Pulmonary artery endothelial cell (primary cell): ENCODE measurements at regions not wholly inside any gene's neighbourhood (a gene's known extent, or its start where the extent isn't known, plus 50 kb on each side); places are given as distances from the start of the nearest gene placed in this dataset.

Experiments
- DNase-seq: peaks from one replicate; pipeline ENCODE4 v3.0.0-alpha.2; 2011; ENCODE audit warnings: low read depth, low spot score

DNA sequence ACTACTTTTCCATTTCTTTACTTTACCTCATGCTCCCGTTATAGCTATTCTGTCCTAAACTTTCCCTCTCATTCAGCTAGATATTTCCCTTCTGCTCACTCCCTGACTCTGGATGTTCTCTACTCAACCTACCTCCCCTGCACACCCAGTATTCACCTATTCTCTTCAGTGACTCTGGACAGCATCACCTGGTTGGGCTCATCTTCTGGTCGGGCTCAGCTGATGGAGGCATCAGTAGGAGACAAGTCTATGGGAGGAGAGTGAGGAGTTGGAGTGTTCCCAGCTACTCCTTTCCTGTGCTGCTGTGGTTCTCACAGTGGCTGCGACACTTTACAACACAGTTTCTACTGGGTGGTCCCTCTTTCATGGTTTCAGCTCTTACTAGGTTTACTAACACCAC is 493.9 kb downstream of the DMAC1 start:
- DNase-seq: no peak

DNA sequence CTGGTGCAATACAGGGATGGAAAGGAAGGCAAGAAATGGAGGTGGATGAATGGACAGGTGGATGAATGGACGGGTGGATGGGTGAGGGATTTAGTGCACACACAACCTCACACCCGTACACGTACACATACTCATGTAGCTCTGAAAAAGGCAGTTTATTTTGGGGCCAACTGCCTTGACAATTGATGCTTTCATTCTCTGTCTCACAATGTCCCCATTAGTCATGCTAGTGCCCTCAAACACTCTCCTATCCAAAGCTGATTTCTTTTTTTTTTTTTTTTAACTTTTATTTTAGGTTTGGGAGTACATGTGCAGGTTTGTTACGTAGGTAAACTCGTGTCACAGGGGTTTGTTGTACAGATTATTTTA is 495.0 kb downstream of the DMAC1 start:
- no peak for DNase-seq

DNA sequence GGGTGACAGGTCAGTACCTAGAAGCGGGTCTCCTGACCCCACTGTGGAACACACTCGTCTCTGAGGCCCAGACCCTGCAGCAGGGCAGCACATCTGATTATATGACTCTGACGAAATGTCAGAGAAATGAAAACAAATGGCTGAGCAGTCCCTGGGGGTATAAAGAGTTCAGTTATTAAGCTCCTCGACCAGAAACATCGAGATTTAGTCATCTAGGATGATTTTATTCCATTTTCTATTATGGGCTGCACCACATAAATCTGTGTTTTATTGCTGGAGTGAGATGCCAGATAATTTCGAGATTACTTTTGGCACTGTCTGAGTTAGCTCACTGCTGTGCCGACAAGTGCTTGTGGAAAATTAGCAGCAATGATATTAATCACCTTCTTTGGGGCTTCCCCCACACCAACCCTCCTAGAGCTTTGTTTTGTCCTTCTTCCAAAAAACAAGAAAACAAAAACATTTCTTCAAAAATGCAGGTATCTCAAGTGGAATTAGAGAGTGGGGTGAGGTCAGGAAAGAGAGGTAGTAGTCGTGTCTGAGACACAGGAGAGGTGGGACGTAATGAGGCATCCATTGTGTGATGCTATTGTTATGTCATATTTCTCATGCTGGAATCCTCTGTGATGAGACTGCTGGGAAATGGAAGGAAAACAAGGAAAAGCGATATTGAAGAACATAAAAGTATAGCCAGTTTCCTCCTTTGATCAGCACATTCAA is 495.5 kb downstream of the DMAC1 start:
- no peak for DNase-seq

DNA sequence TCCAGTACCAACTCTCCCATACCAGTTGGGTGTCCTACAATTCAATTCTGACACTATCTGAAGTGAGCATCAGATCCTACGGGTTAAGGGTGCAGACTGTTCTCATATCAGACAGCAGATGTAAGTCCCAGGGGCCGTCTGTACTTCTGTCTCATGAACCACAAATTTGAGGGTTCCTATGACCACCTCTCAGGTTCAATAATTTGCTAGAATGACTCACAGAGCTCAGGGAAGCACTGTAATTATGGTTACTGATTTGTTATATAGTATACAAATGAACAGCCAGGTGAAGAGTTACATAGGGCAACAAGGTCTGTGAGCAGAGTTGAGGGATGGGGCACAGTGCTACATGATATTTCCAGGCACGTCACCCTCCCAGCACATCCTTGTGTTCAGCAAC is 499.1 kb downstream of the DMAC1 start:
- no peak for DNase-seq

DNA sequence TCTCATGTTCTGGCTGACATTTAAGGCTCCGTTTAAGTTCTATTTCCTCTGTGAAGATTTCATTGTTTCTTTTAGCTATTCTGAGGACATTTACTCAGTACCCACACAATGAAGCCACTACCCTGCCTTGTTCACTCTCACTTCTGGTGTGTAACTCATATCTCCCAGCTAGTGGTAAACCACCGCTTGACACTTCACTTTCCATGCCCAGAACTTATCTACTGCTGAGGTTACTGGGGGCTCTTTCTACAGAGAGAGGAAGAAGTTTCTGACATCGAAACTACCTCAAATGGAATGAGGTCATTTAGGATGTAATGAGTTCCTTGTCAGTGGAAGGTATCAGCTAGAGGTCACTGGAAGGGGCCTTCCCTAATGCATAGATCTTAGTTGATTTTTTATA is 501.5 kb downstream of the DMAC1 start:
- DNase-seq: no peak

DNA sequence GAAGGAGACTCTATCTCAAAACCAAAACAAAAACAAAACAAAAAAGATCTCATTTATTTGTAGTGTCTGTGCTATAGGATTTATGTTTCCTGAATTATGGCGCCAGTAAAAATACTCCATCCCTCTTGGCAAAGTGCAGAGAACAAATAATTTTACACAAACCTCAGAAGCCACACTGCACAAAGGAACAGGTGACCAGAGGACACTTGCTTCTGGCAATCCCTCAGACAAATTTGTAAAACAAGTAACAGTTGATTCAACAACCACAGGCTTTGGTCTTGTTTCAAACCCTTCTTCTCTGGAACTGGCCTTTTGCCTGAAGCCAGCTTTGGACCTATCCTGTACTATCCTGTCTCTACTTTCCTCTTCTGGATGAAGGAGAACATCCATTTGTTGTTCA is 502.1 kb downstream of the DMAC1 start:
- DNase-seq: no peak

DNA sequence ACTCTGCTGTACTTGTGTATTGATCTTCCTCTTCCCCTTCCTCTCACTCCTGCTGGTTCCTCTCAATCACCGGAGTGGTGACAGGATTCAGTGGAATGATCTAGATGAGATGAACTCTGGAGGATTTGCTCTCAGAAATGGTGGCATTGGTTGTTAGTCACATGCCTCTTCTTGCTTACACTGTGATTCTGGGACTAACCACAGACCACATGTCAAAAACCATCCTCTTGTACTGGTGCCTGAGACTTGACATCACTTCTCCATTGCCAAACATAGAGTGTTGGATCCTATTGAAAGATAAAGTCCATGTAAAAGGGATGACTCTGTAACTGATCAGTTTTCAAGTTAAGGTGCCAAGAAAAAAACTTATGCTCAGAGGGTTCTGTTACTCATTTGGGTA is 506.5 kb downstream of the DMAC1 start:
- DNase-seq: no peak

DNA sequence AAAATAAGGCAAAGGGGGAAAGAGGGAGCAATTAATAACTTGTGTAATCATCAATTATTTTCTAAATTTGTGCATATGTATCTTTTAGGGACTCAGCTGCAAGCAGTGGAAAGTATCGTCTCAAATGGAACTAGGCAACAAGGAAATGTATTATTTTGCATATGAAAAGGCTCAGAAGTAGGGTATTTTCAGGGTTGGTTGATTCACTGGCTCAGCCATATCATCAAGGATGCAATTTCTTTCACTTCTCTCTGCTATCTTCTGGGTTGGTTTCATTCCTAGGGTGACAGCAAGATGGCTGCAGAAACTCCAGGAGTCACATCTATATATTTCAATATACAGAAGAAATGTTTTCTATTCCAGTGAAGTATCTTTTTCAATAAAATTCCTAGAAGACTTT is 509.8 kb downstream of the DMAC1 start:
- DNase-seq: no peak

DNA sequence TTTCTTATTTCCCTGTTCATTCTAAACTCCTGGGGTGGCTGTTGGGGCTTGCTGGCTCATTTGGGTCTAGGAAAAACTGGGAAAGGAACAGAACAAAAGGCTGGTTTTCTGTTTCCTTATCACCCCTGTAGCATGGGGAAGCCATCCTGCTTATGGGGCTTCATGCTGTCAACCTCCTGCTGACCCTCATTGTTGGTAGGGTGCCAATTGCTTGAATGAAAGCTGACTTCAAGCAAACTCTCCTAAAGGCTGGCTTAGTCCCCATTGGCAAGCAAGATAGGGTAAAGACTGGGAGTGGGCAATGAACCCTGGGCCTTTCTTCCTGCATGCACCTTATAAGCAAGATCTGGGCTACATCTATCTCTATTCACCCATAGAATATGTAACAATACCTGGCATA is 511.6 kb downstream of the DMAC1 start:
- DNase-seq: no peak

DNA sequence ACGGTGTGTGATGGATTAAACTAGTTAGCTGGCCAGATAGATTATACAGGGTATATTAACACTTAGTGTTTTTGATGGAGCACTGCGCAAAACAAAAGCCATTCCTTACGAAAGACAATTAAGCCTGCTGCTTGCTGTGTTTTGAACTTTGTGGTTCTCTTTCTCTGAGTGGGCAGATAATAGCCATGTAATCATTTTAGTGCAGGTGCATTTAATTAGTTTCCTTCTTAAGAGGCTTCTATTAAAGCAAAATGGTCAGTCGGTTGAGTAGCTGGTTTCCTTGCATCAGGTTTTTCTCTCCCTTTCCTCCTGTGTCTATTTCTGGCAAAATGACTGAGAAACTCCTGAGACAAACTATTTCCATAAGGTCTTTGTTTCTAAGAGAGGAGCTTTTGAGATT is 512.5 kb downstream of the DMAC1 start:
- DNase-seq: no peak

DNA sequence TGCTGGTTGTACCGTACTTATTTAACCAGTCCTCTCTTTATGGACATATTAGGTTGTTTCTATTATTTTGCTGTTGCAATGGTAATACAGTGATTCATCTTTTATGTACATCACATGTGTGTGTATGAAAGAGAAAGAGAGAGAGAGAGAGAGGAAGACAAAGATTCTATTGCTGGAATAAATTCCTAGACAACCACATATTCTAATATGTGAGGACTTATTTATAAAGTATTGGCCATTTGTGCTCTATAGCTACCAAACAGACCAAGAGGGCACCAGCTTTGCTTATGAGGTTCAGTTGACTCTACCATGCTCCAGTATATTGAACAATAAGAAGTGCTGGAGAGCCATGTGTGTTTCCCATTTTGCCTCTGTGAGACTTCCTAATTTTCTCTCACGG is 513.5 kb downstream of the DMAC1 start:
- no peak for DNase-seq

DNA sequence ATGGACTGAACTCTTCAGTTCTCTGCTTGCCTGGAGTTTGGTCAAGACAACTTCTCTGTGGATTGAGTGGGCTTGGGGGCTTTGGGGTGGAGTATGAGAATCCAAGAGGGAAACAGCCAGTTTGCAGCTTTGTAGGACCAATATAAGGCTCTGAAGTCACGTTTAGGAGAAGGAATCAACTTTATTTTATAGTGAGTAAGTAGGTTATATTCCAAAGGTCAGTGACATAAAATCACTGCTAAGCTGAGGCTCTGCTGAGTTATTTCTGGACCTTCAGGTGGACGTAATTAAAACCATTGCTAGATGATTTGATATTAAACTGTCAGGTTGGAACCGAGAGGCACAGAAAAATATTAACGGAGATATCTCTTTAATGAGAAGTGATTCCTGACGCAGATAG is 514.4 kb downstream of the DMAC1 start:
- no peak for DNase-seq

DNA sequence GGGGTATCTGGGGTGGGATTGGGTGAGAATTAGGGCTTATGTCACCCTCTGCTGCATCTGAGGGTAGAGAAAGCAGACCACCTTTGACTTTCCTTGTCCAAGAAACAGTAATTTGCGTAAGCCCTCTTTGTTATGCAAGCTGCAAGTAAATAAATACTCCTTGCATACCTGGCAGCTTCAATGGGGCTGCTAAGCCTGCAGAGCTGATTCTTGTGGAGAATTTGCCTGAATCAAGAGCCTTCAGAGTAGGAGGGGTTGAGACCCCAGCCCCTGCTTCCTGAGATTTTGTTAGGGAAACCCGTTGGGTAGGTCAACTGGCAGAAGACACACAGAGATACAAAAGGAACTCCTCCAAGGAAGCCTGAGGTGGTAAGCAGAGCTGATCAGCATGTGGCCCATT is 515.1 kb downstream of the DMAC1 start:
- no peak for DNase-seq

DNA sequence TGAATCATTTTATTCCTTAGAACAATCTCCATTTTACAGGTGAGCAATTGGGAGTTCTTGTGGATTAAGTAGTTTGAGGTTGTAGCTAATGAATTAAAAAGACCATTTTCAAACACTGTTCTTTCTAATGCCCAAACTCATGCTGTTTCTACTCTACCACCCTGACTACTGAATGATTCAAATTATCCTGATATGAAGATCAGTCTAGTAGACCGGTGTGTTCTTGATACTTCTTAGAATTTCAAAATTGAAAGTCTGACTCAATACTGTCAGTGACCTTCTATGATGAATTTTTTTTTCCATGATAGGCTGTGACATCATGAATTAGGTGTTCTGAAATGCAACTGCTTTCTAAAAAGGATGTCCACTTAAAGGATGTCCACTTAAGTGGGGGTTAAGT is 515.5 kb downstream of the DMAC1 start:
- DNase-seq: no peak

DNA sequence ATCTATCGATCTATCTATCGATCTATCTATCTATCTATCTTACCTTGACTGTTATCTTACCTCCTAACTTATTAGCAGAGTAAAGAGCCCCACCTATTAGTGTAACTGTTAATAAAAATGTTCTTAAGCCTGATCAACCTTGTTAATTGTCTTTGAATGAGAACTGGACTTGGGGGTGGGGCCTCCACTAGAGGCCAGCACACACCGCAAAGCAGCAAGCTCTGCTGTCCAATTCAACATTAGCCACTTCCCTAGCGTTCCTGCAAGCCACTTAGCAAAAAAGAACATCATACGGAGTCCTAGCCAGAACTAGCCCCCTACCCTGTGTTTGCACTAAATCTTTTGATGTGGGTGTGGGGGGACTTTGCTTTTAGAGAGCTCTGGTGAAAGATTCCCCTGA is 515.8 kb downstream of the KDM4C start:
- no peak for DNase-seq

DNA sequence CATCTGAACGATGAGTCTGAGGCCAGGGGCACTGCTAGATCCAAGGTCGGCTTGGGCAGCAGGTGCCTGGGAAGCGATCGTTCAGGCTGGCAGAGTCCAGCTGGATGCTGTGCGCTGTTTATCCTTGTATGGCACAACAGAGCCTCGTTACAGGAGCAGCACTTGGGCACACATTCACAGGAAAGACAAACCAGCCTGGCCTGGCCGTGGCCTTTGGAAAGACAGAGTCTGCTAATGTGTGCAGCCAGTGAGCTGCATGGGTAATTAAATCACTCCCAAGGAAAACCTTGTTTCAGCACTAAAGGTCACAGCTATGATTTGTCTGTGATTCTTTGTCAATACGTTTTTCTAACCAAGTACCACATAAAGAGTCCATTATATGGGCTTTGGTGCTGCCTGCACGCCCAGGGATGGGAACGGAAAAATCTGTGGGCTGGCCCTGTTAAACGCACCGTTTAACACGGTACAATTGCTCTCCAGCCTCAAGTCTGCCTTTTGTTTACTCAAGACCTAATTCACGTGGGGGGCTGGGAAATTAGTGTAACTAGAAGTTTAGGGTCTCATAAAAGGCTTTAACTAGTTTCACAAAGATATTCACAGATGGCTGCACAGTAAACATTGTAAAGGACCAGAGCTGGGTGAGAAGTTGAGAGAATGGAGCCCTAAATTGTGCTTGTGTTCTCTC is 509.3 kb downstream of the KDM4C start:
- DNase-seq: no peak

DNA sequence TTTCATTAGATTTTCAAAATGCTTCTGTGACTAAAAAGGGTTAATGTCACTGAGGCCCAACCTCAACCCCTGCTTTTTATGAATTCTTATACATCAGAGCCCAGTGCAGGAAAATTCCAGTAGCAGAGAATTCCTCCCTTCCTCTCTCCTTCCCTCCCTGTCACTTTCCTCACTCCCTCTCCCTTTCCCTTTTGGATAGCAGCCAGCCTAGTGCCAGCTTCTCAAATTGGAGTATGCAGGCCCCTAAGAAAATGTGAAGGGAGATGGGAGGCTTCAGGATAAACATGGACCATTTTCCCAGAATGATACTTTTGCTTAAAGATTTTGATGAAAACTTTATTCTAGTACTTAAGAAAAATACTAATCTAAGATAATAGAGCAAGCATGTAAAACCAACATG is 507.4 kb downstream of the KDM4C start:
- DNase-seq: no peak

DNA sequence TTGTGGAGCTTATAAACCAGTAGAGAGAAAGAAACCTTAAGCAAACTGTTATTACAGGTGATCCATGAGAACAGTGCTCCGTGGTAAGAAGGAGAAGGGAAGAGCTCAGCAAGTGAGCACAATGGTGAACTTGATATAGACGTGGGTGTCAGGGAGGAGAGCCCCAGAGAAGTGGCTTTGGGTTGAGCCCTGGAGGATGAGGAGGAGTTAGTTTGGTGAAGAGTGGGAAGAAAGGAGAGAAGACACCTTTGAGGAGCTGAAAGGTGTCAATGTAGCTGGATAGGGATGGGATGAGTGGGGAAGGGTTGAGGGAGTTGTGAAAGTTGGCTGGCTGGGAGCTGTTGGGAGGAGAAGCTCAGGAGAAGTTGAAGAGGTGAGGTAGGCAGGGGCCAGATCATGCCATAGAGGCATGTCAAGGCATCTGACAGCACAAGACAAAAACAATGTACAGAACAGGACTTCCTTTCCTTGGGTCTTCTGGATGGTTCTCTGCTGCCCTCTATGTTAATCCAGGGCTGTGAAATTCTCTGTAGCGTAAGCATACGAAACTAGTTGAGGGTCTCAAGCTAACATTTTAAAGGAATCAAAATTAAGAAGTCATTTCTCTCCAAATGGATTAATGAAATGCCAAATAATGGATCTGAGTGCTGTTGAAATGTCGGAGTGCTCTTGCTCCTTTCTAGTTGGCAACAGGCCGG is 501.9 kb downstream of the KDM4C start:
- DNase-seq: no peak

DNA sequence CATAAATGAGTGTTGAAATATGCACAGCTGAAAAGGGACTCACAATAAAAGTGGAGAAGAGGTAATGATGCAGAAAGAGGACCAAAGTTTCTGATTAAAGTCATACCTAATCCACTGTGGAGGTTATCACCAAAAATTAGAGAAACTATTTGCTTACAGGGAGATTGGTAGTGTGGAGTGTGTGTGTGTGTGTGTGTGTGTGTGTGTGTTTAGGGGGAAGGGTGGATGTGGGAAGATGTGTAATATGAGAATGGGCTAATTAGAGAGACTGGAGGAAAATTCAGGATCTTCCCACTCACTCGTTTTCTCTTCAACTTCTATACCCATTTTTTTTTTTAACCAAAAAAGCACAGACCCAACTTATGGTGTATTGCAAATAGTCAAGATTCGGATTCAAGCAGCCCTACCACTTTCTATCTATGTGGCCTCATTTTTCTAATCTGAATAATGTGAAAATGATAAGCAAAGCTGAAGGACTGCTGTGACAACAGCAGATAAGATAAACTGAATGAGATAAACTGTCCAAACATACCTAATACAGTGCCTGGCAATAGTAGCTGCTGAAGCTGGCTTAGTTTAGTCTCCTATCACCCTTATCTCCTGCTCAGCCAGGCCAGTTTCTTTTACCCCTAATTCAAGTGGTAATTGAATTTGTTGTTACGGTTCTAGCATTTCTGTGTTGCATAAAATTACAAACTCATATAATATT is 501.1 kb downstream of the KDM4C start:
- no peak for DNase-seq

DNA sequence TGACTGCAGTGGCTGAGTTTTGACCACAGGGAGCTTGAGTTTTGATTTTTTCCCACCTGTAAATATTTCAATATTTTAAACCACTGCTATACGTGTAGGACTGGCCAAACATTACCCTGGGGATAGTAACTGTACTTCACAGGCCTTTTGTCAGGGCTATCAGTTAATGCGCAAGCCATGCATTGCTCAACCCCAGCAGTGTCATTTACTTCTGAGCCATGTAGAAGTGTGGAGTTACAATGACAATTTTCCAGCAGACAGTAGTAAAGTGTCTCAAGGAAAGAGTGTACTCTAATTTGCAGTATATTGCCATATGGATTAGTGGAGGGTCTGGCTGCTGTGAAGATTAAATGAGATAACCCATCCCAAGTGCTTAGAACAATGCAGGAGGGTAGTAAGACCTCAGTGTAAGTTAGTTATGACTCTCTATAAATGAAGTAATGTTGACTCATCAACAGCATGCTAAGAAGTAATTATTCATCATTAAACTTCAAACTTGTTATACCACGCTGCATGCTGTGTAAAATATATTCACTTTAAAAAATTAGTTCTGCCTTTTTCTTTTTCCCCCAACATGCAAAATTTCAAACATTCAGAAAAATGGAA is 489.2 kb downstream of the KDM4C start:
- no peak for DNase-seq

DNA sequence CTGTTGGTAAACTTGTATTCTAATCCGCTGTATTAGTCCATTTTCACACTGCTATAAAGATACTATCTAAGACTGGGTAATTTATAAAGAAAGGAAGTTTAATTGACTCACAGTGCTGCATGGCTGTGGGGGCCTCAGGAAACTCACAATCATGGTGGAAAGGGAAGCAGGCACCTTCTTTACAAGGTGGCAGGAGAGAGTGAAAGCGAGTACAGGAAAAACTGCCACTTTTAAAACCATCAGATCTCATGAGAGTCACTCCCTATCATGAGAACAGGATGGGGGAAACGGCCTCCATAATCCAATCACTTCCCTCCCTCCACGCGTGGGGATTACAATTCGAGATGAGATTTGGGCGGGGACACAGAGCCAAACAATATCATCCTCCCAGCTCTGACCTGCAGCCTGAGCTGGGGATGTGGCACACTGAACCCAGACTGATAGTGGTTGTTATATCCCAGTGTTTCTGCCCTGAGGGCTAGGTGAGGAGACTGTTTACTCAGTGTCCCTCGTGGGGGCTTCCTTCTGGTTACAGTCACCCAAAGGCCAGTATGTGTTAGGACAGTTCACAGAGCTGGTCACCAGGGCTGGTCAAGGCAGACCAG is 488.3 kb downstream of the KDM4C start:
- no peak for DNase-seq
